ENCODE measurements at regions not wholly inside any gene's neighbourhood (a gene's known extent, or its start where the extent isn't known, plus 50 kb on each side); places are given as distances from the start of the nearest gene placed in this dataset.

GRCh38 chr6:120682145-120682544, 652.1 kb downstream of the TBC1D32 start:
- no peak for DNase-seq (ENCODE audit: low read depth)
- no peak overlapping the region for H3K4me3 ChIP-seq (ENCODE audit: low read depth, low read length)
- no peak for TF ChIP-seq CTCF (IDR thresholded peaks at IDR 0.05; ENCODE audit: insufficient read depth, low read depth, low read length, missing control alignments)

GRCh38 chr6:120681204-120681603, 653.1 kb downstream of the TBC1D32 start:
- H3K4me3 ChIP-seq (ENCODE audit: low read depth, low read length), result no peak overlapping the region
- no peak for TF ChIP-seq CTCF (IDR thresholded peaks at IDR 0.05; ENCODE audit: insufficient read depth, low read depth, low read length, missing control alignments)
- no peak for DNase-seq (ENCODE audit: low read depth)

GRCh38 chr6:120675886-120676285, 658.4 kb downstream of the TBC1D32 start:
- DNase-seq (ENCODE audit: low read depth), result no peak
- H3K4me3 ChIP-seq (ENCODE audit: low read depth, low read length), result no peak overlapping the region
- TF ChIP-seq CTCF (IDR thresholded peaks at IDR 0.05; ENCODE audit: insufficient read depth, low read depth, low read length, missing control alignments), result no peak

DNA sequence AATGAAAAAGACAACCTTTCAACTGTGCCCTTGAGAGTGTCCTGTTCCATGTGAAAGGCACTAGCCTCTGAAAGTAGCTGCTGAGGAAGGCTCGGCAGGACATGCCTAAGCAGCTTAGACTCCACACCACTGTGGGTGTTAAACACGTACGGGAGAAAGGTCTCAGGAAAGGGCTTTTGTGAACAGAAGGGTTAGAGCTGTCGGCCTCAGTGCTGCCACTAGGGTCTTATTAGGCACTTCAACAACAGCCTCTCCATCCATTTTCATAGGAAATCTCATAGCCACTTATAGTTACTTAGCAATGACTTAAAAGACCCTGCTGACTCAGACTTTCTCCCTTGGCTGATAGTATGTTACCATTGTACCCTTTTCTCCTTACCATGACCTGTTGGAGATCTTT, 662.8 kb downstream of the TBC1D32 start:
- no peak overlapping the region for H3K4me3 ChIP-seq (ENCODE audit: low read depth, low read length)
- TF ChIP-seq CTCF (IDR thresholded peaks at IDR 0.05; ENCODE audit: insufficient read depth, low read depth, low read length, missing control alignments), result no peak
- no peak for DNase-seq (ENCODE audit: low read depth)

- H3K4me3 ChIP-seq (ENCODE audit: low read depth, low read length), result no peak overlapping the region
- DNase-seq (ENCODE audit: low read depth), result no peak
- no peak for TF ChIP-seq CTCF (IDR thresholded peaks at IDR 0.05; ENCODE audit: insufficient read depth, low read depth, low read length, missing control alignments)
These were observed 681.8 kb downstream of the TBC1D32 start for GRCh38 chr6:120652506-120652905.

- DNase-seq (ENCODE audit: low read depth), result no peak
- TF ChIP-seq CTCF (IDR thresholded peaks at IDR 0.05; ENCODE audit: insufficient read depth, low read depth, low read length, missing control alignments), result no peak
- H3K4me3 ChIP-seq (ENCODE audit: low read depth, low read length), result no peak overlapping the region
These were observed 685.6 kb downstream of the TBC1D32 start for GRCh38 chr6:120648713-120649112.

DNA sequence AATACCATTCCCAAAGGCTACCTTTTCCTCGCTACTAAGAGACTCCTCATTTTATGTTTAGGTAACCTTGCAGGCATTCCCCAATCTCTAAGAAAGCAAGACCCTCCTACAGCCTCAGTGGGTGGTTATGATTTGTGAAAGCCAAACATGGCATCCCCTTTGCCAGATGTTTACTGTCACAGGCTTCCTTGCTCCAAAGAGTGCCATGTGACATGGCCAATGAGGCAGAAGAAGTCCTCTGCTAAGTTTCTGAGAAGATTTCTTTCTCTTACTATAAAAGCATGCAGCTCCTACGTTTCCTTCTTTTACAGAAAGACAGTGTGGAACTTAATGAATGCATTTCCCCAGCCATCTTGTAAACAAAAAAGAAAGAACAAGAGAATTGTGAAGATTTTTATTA, 688.2 kb downstream of the TBC1D32 start:
- no peak overlapping the region for H3K4me3 ChIP-seq (ENCODE audit: low read depth, low read length)
- no peak for TF ChIP-seq CTCF (IDR thresholded peaks at IDR 0.05; ENCODE audit: insufficient read depth, low read depth, low read length, missing control alignments)
- no peak for DNase-seq (ENCODE audit: low read depth)

All from GM12865 (cell line).